ENCODE measurements at regions not wholly inside any gene's neighbourhood (a gene's known extent, or its start where the extent isn't known, plus 50 kb on each side); places are given as distances from the start of the nearest gene placed in this dataset.

DNA sequence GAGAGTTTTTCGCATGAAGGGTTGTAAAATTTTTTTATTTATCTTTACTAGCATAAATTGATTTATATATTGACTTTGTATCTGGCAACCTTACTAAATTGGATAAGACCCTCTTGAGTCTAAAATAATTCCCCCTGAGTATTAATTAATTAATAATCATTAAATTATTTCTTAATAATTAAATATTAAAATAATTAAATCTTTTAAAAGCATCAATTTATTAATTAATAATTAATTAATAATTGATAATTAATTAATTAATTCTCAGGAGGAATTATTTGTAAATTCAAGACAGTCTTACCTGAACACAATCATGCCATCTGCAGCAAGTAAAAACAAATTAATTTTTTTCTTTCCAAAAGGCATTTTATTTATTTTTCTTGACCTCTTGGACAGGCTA is 370.4 kb upstream of the PTPRD start:
- H3K4me3 ChIP-seq (ENCODE audit: low read length) = no peak overlapping the region
- ATAC-seq (no peak), DNase-seq (no peak)
- no peaks in the 10 kb centered on the region for H3F3A ChIP-seq (ENCODE audit: low read length, unreplicated experiment)
- intact Hi-C loops (cut with micrococcal nuclease) = no loop called here
- CTCF ChIA-PET = no interaction called here
- H3K27ac ChIP-seq (ENCODE audit: low read length) = no peak overlapping the region
- no peak overlapping the region for H3K4me2 ChIP-seq (ENCODE audit: low read length)
- POLR2A ChIA-PET (ENCODE audit: unreplicated experiment) = no interaction called here
- no peaks in the 10 kb centered on the region for H3K9me3 ChIP-seq (ENCODE audit: low read length)
- H3K36me3 ChIP-seq (ENCODE audit: low read depth, low read length) = no peaks in the 10 kb centered on the region
- no peaks in the 10 kb centered on the region for H3K4me1 ChIP-seq (ENCODE audit: insufficient read depth, low read length)
- no peaks in the 10 kb centered on the region for H3K27me3 ChIP-seq (ENCODE audit: low read length)
- no peak overlapping the region for H2AFZ ChIP-seq (ENCODE audit: low read length)
- H3K9ac ChIP-seq (ENCODE audit: low read length) = no peak overlapping the region
- BruUV-seq (replicated peaks) = no TSS peak
- no peaks in the 10 kb centered on the region for H4K20me1 ChIP-seq (ENCODE audit: low read length)
- no peaks in the 10 kb centered on the region for H3K9me2 ChIP-seq (replicated peaks; ENCODE audit: low read length)
- TF ChIP-seq, protein P1, sequence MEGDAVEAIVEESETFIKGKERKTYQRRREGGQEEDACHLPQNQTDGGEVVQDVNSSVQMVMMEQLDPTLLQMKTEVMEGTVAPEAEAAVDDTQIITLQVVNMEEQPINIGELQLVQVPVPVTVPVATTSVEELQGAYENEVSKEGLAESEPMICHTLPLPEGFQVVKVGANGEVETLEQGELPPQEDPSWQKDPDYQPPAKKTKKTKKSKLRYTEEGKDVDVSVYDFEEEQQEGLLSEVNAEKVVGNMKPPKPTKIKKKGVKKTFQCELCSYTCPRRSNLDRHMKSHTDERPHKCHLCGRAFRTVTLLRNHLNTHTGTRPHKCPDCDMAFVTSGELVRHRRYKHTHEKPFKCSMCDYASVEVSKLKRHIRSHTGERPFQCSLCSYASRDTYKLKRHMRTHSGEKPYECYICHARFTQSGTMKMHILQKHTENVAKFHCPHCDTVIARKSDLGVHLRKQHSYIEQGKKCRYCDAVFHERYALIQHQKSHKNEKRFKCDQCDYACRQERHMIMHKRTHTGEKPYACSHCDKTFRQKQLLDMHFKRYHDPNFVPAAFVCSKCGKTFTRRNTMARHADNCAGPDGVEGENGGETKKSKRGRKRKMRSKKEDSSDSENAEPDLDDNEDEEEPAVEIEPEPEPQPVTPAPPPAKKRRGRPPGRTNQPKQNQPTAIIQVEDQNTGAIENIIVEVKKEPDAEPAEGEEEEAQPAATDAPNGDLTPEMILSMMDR (conservative IDR thresholded peaks at IDR 0.05; ENCODE audit: low read depth, low read length) = no peak
- TF ChIP-seq EZH2phosphoT487 (IDR thresholded peaks at IDR 0.05; ENCODE audit: borderline replicate concordance, low read length) = no peak
- no peak for TF ChIP-seq EZH2 (IDR thresholded peaks at IDR 0.05; ENCODE audit: low read length, unreplicated experiment)
- H3K79me2 ChIP-seq (ENCODE audit: low read length) = no peaks in the 10 kb centered on the region

DNA sequence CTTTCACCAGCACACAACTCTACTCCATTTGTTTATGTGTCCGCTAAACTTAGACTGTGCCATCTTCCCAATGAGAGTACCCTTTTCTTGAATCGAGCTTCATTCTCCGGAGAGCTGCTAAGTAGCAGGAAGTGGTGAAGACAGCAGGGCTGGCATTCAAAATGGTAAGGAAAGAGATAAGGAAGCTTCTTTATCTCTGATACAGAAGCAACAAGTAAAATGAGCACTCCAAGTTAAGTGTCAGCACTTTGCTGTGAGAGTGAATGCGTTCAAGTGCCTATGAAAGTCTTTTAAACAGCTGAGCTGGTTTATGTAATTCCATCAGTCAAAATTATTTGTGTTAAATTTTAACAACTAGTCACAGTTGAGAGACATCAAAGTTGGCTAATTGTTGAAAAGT is 386.8 kb upstream of the PTPRD start:
- CTCF ChIA-PET = no interaction called here
- no peaks in the 10 kb centered on the region for H4K20me1 ChIP-seq (ENCODE audit: low read length)
- H3K9ac ChIP-seq (ENCODE audit: low read length) = no peak overlapping the region
- no peak for TF ChIP-seq EZH2 (IDR thresholded peaks at IDR 0.05; ENCODE audit: low read length, unreplicated experiment)
- no peak for TF ChIP-seq EZH2phosphoT487 (IDR thresholded peaks at IDR 0.05; ENCODE audit: borderline replicate concordance, low read length)
- TF ChIP-seq, protein P1 (conservative IDR thresholded peaks at IDR 0.05; ENCODE audit: low read depth, low read length) = no peak
- no TSS peak for BruUV-seq (replicated peaks)
- H3K36me3 ChIP-seq (ENCODE audit: low read depth, low read length) = no peaks in the 10 kb centered on the region
- H3K4me1 ChIP-seq (ENCODE audit: insufficient read depth, low read length) = no peaks in the 10 kb centered on the region
- no peaks in the 10 kb centered on the region for H3K27me3 ChIP-seq (ENCODE audit: low read length)
- H3K4me3 ChIP-seq (ENCODE audit: low read length) = no peak overlapping the region
- H3F3A ChIP-seq (ENCODE audit: low read length, unreplicated experiment) = no peaks in the 10 kb centered on the region
- no peak overlapping the region for H2AFZ ChIP-seq (ENCODE audit: low read length)
- no peaks in the 10 kb centered on the region for H3K9me3 ChIP-seq (ENCODE audit: low read length)
- H3K27ac ChIP-seq (ENCODE audit: low read length) = no peak overlapping the region
- POLR2A ChIA-PET (ENCODE audit: unreplicated experiment) = no interaction called here
- DNase-seq = no peak
- no peak for ATAC-seq
- intact Hi-C loops (cut with micrococcal nuclease) = no loop called here
- H3K79me2 ChIP-seq (ENCODE audit: low read length) = no peaks in the 10 kb centered on the region
- no peak overlapping the region for H3K4me2 ChIP-seq (ENCODE audit: low read length)
- no peaks in the 10 kb centered on the region for H3K9me2 ChIP-seq (replicated peaks; ENCODE audit: low read length)

GRCh38 chr9:11001546-11001945 is 388.7 kb upstream of the PTPRD start:
- H3K9ac ChIP-seq (ENCODE audit: low read length) = no peak overlapping the region
- no peaks in the 10 kb centered on the region for H3K9me2 ChIP-seq (replicated peaks; ENCODE audit: low read length)
- no peaks in the 10 kb centered on the region for H3K27me3 ChIP-seq (ENCODE audit: low read length)
- H2AFZ ChIP-seq (ENCODE audit: low read length) = no peak overlapping the region
- POLR2A ChIA-PET (ENCODE audit: unreplicated experiment) = no interaction called here
- TF ChIP-seq EZH2 (IDR thresholded peaks at IDR 0.05; ENCODE audit: low read length, unreplicated experiment) (no peak), EZH2phosphoT487 (IDR thresholded peaks at IDR 0.05; ENCODE audit: borderline replicate concordance, low read length) (no peak)
- TF ChIP-seq, protein P1 (conservative IDR thresholded peaks at IDR 0.05; ENCODE audit: low read depth, low read length) = no peak
- ATAC-seq (no peak), DNase-seq (no peak)
- BruUV-seq (replicated peaks) = no TSS peak
- H3F3A ChIP-seq (ENCODE audit: low read length, unreplicated experiment) = no peaks in the 10 kb centered on the region
- no peaks in the 10 kb centered on the region for H3K4me1 ChIP-seq (ENCODE audit: insufficient read depth, low read length)
- no peak overlapping the region for H3K4me2 ChIP-seq (ENCODE audit: low read length)
- H3K27ac ChIP-seq (ENCODE audit: low read length) = no peak overlapping the region
- intact Hi-C loops (cut with micrococcal nuclease) = no loop called here
- no peaks in the 10 kb centered on the region for H3K79me2 ChIP-seq (ENCODE audit: low read length)
- CTCF ChIA-PET = no interaction called here
- H4K20me1 ChIP-seq (ENCODE audit: low read length) = no peaks in the 10 kb centered on the region
- no peaks in the 10 kb centered on the region for H3K9me3 ChIP-seq (ENCODE audit: low read length)
- no peaks in the 10 kb centered on the region for H3K36me3 ChIP-seq (ENCODE audit: low read depth, low read length)
- H3K4me3 ChIP-seq (ENCODE audit: low read length) = no peak overlapping the region
